Mucosa of rectum (tissue), 2 donors: ENCODE measurements at regions not wholly inside any gene's neighbourhood (a gene's known extent, or its start where the extent isn't known, plus 50 kb on each side); places are given as distances from the start of the nearest gene placed in this dataset.
"Not testable (repeated sequence)": the region's sequence is repeated elsewhere in the genome, so short reads cannot be mapped to it uniquely, and the experiment has no call there.

Experiments used
- H3K27ac ChIP-seq, 2 donors: one replicate each; pipeline ENCODE4 v1.7.0; 2013; ENCODE audit warnings: inconsistent platforms in 2 of 2, low read depth in 2 of 2, low read length in 2 of 2
- H3K27me3 ChIP-seq, 2 donors: one replicate each; pipeline ENCODE4 v1.7.0; 2013; ENCODE audit warnings: low read length in 2 of 2; ENCODE audit not compliant: control insufficient read depth in 2 of 2, insufficient read depth in 2 of 2
- H3K36me3 ChIP-seq, 2 donors: one replicate each; pipeline ENCODE4 v1.7.0; 2013; ENCODE audit warnings: low read length in 2 of 2; ENCODE audit not compliant: control insufficient read depth in 2 of 2, insufficient read depth in 2 of 2
- H3K4me1 ChIP-seq, 2 donors: one replicate each; pipeline ENCODE4 v1.7.0; 2013; ENCODE audit warnings: low read length in 2 of 2, mild to moderate bottlenecking in 1 of 2; ENCODE audit not compliant: control insufficient read depth in 2 of 2, insufficient read depth in 2 of 2
- H3K4me3 ChIP-seq, 2 donors: one replicate each; pipeline ENCODE4 v1.7.0; 2013; ENCODE audit warnings: low read length in 2 of 2
- H3K9ac ChIP-seq, 2 donors: one replicate each; pipeline ENCODE4 v1.7.0; 2013; ENCODE audit warnings: low read length in 2 of 2, low read depth in 1 of 2, mild to moderate bottlenecking in 1 of 2
- H3K9me3 ChIP-seq, 2 donors: one replicate each; pipeline ENCODE4 v1.7.0; 2013; ENCODE audit warnings: low read length in 2 of 2; ENCODE audit not compliant: control insufficient read depth in 2 of 2
- donor health status: healthy.
- donor health status: Normal muscosa, but diverticular disease.

DNA sequence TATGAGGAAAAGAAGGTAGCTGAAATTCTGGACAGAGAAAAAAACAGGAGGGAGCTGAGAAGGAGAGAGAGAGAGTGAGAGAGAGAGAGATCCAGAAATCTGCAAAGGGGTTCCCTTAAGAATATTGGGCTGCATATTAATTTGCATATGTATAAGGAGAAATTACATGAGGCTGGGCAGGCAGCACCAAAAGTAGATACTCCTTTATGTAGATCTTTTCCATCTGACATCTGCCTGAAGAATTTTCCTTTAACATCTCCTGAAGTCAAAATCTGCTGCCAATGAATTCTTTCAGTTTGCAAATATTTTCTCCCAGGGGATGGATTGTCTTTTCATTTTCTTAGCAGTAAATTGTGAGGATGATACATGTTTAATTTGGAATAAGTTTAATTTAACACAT lies 1365.3 kb downstream of the GATA3 start:
- Histone ChIP-seq H3K27me3 (no peaks in the 10 kb centered on the region), H3K27ac (no peak overlapping the region), H3K4me1 (no peaks in the 10 kb centered on the region), H3K9me3 (no peaks in the 10 kb centered on the region), H3K36me3 (no peaks in the 10 kb centered on the region), H3K9ac (no peak overlapping the region), H3K4me3 (no peak overlapping the region)

DNA sequence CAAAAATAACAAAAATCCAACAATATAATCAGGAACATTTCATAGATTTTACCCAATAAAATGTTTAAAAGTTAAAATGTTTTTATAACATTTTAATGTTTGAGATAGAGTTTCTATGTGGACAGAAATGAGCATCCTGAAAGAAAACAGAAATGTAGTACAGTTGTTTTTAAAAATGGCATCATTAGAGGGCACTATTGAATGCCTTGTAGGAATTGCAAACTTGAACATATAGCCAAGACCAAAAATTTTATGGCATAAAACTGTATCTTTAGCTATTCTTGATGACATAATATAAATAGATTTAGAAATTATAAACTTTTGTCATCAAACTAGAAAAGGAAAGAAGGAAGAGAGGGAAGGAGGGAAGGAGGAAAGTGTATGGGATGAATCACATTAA lies 1372.7 kb downstream of the GATA3 start:
- H3K4me1 ChIP-seq = no peaks in the 10 kb centered on the region
- H3K36me3 ChIP-seq = no peaks in the 10 kb centered on the region
- H3K27ac ChIP-seq = no peak overlapping the region
- H3K9ac ChIP-seq = no peak overlapping the region
- H3K9me3 ChIP-seq = no peaks in the 10 kb centered on the region
- H3K27me3 ChIP-seq = no peaks in the 10 kb centered on the region
- H3K4me3 ChIP-seq = no peak overlapping the region

DNA sequence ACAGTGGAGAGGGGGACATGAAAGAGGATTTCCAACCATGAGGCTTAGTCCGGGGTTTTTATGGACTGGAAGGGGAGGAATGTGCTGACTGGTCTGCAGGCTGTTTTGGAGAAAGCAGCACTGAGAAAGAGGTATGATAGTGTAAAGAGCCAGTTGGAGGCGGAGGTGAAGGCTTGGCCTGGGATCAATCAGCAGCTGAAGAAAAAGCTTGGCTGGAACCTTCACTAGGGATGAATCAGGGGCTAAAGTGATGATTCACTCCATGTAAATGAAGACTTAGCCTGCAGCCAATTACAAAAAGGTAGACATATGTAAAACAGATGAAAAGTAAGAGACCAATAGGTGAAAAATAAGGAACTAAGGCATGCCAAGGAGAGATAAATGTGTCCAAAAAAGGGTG lies 1382.6 kb downstream of the GATA3 start:
- Histone ChIP-seq H3K27ac (no peak overlapping the region), H3K9ac (no peak overlapping the region), H3K27me3 (no peaks in the 10 kb centered on the region), H3K36me3 (no peaks in the 10 kb centered on the region), H3K4me3 (no peak overlapping the region), H3K4me1 (no peaks in the 10 kb centered on the region), H3K9me3 (no peaks in the 10 kb centered on the region)

DNA sequence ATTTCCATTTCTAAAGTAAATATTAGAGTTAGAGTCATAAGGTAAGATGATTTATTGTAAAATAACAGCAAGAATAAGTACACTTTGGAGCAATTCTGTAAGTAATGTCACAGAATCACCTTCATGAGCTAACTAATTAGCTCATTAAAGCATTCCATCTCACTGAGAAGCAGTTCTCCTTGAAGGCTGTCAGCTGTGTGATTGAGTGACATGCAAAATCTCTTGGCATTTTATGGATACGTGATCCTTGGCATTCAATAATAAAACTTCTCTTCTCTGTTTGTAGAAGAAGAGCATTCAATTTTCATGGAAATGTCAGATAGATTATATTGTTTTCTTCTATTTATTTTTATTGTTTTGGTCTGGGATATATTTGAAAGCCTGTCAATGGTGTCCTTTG lies 1389.3 kb downstream of the GATA3 start:
- Histone ChIP-seq H3K27ac (no peak overlapping the region), H3K27me3 (no peaks in the 10 kb centered on the region), H3K9me3 (no peaks in the 10 kb centered on the region), H3K4me1 (no peaks in the 10 kb centered on the region), H3K4me3 (no peak overlapping the region), H3K9ac (no peak overlapping the region), H3K36me3 (no peaks in the 10 kb centered on the region)

DNA sequence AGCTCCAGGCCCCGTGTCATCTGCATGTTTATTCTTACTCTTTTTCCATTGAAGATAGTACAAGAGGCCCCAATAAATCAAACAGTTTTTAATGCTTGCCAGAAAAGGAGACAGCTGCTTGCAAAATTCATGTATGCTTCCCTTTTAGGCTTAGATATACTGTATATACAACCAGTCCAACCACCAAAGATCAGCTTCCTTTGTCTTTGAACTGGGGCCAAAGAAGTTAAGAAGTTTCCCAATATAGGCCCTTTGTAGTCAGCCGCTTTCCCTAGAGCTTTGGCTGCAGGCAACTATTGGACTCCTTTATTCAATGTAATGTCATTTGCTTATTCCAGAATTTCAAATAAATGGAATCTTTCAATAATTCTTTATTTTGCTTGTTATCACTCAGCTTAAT lies 1395.0 kb downstream of the GATA3 start:
- Histone ChIP-seq H3K9me3 (peaks cover 0 to 3% of the 10 kb centered on the region in 2 donors), H3K36me3 (no peaks in the 10 kb centered on the region), H3K4me1 (no peaks in the 10 kb centered on the region), H3K9ac (no peak overlapping the region), H3K27me3 (no peaks in the 10 kb centered on the region), H3K4me3 (no peak overlapping the region), H3K27ac (no peak overlapping the region)

DNA sequence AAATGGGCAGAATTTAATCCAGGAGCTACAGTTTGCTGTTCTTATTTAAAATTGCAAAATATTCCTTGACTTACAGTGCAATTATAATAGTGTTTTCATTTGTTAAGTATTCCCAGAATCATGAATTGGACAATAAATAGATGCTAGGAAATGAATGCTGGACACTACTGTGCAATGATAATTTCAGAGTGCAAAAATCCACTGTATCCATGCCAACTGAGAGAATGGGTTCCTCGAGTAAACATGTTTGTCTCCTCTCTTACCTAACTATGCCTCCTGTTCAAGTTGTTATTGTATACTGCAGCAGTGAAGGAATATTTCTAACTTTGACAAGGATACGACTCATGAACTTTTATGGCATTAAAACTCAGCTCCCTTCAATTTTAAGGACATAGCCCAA lies 1396.3 kb downstream of the GATA3 start:
- Histone ChIP-seq H3K27ac (no peak overlapping the region), H3K4me3 (no peak overlapping the region), H3K9ac (no peak overlapping the region), H3K36me3 (no peaks in the 10 kb centered on the region), H3K4me1 (no peaks in the 10 kb centered on the region), H3K9me3 (peaks cover 0 to 3% of the 10 kb centered on the region in 2 donors), H3K27me3 (no peaks in the 10 kb centered on the region)

DNA sequence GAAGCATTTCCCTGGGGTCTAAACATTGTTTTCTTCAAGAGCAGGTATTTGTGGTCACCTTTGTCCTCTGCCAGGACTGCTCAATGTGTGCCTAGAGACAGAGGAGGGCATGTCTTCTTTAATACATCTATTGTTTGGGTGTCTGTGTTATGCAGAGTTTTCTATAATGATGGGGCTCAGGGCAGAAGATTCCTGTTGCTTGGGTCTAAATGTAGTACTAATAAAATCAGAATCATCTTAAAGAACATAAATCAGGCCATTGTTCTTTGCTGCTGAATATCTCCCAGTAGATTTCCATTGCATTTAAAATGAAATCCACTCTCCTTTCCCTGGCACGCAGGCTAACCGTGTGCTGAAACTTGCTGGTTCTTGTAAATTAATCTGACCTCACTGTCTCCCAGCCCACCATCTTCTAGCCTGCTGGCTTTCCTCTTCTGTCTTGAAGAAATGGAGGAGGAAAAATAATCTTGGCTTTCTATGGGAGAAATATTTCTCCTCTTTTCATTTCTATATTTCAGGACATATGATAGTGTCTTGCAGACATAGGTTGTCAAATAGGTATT lies 1396.8 kb downstream of the GATA3 start:
- Histone ChIP-seq H3K36me3 (no peaks in the 10 kb centered on the region), H3K27ac (no peak overlapping the region), H3K27me3 (no peaks in the 10 kb centered on the region), H3K4me3 (no peak overlapping the region), H3K9ac (no peak overlapping the region), H3K9me3 (peaks cover 0 to 3% of the 10 kb centered on the region in 2 donors), H3K4me1 (no peaks in the 10 kb centered on the region)

DNA sequence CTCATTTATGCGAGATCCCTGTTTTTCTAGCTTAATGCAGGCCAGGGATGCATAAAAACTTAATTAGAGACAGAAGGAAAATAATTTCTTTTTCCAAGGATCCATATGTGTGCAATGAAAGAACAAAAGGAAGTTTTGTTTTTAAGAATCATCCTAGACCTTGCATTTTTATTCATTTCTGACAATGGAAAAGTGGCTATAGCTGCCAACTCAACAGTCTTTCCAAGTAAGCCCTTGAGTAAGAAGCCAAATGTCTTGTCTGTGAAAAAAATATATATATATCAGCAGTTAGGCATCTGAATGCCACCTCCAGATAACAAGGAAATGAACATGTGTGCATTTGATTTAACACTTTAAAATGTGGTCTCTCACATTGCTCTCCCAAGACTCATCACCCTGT lies 1397.6 kb downstream of the GATA3 start:
- H3K4me3 ChIP-seq = no peak overlapping the region
- no peaks in the 10 kb centered on the region for H3K36me3 ChIP-seq
- no peak overlapping the region for H3K27ac ChIP-seq
- H3K4me1 ChIP-seq = no peaks in the 10 kb centered on the region
- H3K27me3 ChIP-seq = no peaks in the 10 kb centered on the region
- peaks cover 0 to 3% of the 10 kb centered on the region in 2 donors for H3K9me3 ChIP-seq
- H3K9ac ChIP-seq = no peak overlapping the region

DNA sequence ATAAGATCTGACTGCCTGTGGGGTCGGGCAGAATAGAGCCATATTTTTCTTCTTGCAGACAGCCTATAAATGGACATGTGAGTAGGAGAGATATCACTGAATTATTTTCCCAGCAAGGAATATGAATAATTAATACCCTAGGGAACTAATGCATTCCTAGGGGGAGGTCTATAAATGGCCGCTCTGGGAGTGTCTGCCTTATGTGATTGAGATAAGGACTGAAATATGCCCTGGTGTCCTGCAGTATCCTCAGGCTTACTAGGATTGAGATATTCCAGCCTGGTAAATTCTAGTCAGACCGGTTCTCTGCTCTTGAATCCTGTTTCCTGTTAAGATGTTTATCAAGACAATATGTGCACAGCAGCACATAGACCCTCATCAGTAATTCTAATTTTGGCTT lies 1399.4 kb downstream of the GATA3 start:
- H3K27ac ChIP-seq, H3K4me1 ChIP-seq, H3K27me3 ChIP-seq, H3K9me3 ChIP-seq, H3K9ac ChIP-seq, H3K36me3 ChIP-seq, H3K4me3 ChIP-seq: not testable (repeated sequence)

DNA sequence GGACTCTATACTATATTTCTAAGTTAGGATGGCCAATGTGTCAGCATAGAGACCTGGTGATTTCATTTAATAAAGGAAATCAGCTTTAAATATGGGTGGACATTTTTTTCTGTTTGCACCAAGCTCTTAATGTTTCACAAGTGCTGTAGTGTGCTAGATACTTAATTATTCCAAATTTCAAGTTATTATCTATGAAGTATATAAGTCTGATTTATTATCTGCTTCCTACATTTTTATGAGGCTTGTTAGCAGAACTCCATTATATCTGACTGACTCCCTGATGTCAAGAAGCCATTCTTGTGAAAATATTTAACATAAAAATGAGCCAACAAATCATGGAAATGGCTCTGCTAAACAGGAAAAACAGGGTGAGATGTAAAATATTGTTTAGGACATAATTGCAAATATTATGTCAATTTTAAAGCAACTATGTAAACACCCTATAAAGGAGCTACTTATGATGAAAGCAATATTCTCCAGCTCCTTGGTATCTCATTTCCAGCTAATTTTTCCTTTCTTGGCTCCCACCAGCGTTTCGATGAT lies 1415.2 kb downstream of the GATA3 start:
- Histone ChIP-seq H3K36me3 (no peaks in the 10 kb centered on the region), H3K9me3 (no peaks in the 10 kb centered on the region), H3K9ac (no peak overlapping the region), H3K4me1 (no peaks in the 10 kb centered on the region), H3K4me3 (no peak overlapping the region), H3K27ac (no peak overlapping the region), H3K27me3 (no peaks in the 10 kb centered on the region)

DNA sequence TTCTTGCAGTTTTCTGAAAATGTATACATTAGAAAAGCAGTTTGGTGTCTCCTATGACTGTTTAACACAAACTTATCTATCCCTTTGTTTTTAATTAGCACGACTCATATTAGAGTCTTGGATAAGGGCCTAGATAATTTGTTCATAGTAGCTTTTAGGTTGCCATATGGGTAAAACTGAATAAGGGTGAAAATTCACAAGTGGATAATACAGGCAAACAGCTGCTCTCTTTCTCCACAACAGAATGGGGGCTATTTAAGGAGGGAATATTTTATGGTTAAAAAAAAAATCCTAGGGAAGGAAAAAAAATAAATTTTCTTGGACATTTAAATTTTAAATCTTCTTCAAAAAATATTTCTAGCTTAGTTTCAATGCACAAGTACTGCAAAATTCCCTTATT lies 1416.1 kb downstream of the GATA3 start:
- H3K4me3 ChIP-seq = no peak overlapping the region
- H3K27me3 ChIP-seq = no peaks in the 10 kb centered on the region
- no peaks in the 10 kb centered on the region for H3K36me3 ChIP-seq
- H3K9me3 ChIP-seq = no peaks in the 10 kb centered on the region
- H3K4me1 ChIP-seq = no peaks in the 10 kb centered on the region
- no peak overlapping the region for H3K9ac ChIP-seq
- no peak overlapping the region for H3K27ac ChIP-seq
